ENCODE measurements at regions not wholly inside any gene's neighbourhood (a gene's known extent, or its start where the extent isn't known, plus 50 kb on each side); places are given as distances from the start of the nearest gene placed in this dataset.

DNA sequence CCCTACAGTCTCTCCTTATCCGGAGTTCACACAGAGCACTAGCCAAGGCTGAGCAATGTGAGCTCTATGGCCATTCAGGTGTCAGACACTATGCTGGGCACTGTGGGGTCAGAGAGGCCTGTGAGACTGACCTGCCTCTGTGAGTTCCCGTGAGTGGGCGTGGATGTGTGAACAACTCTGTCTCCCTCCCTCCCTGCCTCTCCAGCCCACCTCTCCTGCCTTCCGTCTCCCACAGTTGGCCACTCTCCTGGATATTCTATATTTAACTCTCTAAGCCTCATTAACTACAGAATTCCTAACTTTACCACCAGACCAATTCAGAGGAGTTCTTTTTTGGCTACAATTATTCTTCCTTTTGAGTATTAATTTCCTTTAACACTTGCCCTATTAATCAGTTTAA is 191.6 kb upstream of the NCAM1 start:
- FAIRE-seq = no peak

DNA sequence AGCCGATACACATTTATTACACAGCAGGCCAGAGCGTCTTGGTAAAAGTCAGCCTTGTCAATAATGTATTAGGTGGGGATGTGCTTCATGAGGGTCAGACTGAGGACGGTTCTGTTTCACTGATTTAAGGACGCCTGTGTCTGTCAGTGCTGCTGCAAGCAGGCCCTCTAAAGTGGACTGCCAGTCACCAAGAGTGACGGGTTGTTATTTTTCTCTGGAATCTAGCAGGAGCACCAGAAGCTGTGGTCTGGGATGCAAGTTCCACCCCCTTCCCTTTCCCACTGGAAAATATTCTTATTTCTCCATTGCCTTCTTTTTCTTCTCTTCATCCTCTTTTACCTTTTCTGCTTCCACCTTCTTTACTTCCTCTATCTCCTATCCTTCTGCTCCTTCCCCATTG is 191.2 kb upstream of the NCAM1 start:
- FAIRE-seq = no peak

DNA sequence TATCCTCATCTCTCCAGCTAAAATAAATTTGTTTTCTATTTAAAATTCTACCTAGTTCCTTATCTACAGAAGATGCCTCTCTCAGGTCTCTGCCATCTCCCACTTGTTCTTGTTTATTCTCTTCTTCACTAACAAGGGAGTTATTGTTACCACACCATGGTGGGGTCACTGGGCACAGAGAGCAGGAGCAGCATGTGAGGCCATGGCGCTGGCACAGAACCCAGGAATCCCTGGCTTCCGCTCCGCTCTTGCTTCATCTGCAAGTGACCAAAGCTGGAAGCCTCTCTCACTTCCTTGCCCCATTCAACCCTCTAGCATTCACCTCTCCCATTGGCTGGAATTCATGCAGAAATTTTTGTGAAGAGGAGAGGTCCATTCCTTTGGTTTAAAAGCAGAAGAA is 190.7 kb upstream of the NCAM1 start:
- FAIRE-seq = no peak

DNA sequence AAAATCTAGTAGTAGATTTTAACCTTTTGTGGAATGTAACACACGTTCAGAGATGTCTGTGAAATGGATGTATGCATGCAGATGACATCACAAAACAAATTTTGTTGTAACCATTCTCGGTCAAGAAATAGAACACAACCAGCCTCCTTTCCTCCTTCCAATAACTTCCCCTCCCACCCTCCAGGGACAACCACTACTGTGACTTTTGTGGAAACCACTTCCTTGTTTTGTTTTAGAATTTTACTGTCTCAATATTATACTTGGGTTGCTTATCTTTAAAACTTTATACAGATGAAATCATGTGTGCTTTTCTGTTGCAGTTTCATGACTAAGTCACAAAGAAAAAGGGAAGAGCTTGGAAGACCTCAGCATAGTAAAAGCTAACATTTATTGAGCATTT is 189.4 kb upstream of the NCAM1 start:
- no peak for FAIRE-seq

DNA sequence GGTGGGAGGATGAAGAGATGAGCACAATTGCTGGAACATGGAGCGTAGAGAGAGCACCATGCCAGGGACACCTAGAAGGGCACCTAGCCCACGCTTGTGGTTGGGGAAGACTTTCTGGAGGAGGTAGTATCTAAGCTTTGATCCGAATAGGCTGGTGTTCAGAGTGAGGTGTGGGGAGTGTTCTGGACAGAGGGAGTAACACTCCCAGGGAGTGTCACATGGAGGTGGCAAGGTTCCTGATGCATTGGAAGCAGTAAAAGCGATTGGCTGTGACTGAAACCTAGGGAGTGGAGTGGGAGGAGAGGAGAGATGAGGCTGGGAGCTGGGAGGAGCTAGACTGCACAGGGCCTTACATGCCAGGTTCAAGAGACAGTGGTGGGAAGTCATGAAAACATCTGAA is 188.0 kb upstream of the NCAM1 start:
- FAIRE-seq = no peak

DNA sequence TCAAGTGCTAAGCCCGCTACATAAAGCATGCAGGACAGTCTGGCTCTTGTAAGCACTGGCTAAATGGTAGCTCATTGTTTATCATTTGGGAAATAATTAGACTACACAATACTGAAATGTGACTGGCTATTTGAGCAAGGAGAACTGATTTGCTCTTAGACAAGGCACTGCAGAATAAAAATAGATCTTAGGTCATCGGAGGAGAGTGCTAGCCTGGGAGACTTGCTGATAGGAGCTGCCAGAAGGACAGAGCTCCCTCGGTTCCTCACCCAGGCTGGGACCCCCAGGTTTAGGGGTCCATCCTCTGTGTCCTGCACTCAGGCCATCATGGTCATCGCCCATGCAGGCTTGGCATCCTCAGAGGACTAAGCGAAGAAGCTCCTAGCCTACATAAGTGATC is 184.4 kb upstream of the NCAM1 start:
- no peak for FAIRE-seq

DNA sequence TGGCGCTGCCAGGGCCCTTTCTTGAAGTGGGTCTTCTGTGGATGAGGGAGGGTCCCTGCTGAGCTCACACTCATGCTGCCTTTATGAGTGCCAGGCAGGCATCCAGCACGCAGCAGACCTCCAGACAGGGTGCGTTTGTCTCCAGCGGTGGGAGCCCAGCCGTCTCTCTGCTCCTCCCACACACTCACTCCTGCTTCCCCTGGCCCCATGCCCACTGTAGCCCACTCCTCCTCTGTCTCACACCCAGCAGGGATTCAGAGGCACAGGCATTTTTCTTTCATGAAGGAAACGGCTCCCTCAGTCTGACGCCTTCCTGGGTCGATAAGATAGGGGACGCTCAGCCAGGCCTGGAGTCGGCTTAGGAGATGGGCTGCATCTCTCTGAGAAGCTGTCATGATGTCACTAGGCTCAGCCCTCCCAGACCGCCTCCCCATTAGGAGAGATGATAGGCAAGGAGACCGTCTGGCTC is 183.9 kb upstream of the NCAM1 start:
- FAIRE-seq = no peak

DNA sequence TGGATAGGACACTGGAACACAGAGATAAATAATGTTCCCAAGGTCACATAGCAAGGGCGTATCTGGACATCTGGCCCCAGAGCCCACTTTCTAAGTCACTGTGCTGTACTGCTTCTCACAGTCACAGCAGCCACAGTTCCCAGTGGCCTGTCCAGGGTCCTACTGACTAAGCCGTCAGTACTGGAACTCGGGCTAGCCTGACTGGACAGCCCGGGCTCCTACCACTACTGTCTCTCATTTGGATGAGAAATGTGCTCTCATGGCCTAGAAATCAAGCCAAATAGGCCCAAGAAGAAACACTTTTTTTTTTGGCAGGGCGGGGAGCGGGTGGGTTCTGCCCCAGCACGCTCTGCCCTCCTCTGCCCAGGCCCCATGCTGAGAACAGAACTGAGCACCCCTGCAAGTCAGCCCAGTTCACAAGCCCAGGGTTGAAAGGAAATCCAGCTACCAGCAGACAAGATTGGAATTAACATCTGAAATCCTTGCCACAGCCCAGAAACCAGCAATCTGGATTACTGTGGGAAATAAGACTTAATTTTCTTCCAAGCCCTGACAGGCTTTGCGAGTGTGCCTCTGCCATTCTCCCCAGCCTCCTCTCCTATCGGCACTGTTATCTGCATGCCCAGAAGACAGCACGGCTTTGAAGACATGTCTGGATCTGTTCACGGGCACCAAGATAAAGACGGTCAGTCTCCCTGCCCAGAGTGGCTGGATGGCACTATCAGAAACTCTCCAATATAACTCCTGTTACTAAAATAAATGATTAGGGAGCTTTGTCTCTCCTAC is 182.9 kb upstream of the NCAM1 start:
- no peak for FAIRE-seq

DNA sequence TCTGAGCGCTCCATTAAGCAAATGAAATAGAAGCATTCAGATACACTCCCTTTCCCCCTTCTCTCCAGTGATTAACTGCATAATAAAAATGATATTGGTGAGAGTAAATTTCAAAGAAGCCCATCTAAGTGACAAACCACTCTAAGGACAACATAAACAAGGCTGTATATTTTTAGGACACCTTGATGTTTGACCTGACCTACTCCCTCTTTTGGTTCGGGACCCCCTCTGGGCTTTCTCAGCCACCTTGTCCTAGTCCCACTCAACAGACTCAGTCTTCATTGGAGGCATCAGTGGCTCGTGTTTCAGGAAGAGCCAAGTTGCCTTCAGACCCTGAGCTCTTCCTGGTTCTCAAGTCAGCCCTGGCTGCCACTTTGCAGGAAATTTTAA is 182.3 kb upstream of the NCAM1 start:
- FAIRE-seq = no peak

DNA sequence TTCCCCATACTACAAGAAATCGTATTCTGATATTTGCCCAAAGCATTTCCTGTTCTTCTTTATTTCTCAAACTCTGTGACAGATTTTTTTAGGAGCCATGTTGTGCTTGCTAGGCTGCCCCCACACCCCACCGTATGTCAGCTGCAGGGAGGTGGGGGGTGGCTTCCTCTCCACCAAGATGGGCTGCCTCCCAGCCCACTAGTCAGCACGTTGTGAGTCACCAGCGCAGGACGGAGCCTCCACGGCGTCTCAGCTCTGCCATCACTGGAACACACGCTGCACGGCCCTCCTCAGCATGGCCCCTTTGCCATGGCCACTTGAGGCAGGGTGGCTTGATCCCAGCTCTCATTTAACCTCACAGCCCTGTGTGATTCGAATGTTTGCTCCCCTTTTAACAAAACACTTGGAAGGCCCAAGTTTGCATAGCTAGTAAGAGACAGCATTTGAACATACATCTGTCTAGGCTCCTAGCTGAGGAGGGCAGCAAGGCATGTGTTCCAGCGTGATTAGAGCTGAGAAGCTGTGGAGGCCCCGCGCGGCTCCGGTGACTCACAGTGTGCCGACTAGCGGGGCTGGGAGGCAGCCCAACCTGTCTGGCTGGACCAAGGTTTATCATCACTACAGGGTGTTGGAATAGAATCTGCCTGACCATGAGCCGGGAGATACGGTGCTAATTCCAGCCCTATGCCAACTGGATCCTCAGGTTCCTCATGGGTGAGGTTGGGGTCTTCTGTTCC is 180.7 kb upstream of the NCAM1 start:
- FAIRE-seq = no peak

DNA sequence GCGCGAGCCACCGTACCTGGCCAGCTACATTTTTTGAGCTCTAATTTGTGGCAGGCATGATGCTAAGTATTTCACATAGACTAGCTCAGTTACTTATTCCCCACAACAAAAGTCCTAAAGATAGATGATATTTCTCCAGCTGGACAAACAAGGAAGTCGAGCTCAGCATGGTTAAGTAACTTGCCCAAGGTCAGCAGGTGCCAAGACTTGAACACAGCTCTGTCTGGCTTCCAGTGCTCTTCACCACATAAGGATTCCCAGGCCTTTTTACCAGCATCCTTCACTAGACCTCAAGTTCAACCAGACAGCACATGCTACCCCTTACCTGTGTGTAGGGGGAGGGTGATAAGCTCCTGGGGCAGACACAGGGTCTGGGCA is 177.3 kb upstream of the NCAM1 start:
- FAIRE-seq = no peak

DNA sequence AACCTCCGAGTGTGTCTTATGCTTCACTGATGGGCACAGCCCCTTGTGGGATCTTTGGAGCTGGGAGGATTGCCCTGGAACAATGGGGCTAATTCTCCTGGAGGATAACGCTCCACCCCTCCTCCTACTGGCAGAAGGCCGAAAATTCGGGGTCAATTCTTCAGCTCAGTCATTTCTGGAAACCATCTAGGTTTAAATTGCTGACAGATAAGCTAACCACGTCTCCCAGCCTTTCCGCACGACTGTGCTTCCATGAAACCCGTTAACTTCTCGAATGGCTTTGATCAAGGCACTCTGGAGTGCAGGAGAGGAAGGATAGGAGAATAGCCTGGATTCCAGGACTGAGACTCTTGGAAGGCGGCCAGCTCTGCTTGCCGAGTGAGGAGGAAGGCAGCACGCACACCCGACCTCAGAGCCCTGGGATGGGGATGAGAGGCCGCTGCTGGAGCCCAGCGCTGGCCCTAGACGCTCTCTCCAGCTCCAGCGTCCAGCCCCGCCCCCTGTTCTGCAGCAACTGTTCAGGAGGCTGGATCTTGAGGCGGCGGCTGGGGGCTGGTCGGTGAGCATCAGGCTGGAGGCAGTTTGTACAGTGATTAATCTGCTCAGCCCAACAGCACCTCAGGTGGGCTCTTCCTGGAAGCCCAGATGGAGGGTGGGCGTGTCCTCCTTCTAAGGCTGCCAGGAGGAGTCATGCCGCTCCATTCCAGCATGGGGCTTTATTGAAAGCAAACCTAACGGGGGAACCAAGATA is 176.7 kb upstream of the NCAM1 start:
- FAIRE-seq = no peak

DNA sequence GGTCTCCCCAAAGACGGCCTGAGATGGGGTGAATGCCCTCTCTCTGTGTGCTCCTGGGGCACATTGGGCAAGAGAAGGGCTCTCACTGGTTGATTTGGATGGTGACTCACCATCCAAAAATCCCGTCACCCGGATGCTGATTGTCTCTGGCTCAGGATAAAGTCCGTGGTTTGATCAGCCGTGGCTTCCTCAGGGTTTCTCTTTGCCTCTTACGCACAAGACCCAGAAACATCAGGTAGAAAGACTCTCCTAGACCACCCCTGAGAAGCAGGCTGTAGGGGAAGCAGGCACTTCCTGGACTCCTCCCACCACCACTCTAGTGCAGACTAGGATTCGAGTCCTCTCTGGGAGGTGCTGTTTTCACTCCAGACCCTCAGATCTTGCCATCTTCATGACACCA is 176.1 kb upstream of the NCAM1 start:
- no peak for FAIRE-seq

DNA sequence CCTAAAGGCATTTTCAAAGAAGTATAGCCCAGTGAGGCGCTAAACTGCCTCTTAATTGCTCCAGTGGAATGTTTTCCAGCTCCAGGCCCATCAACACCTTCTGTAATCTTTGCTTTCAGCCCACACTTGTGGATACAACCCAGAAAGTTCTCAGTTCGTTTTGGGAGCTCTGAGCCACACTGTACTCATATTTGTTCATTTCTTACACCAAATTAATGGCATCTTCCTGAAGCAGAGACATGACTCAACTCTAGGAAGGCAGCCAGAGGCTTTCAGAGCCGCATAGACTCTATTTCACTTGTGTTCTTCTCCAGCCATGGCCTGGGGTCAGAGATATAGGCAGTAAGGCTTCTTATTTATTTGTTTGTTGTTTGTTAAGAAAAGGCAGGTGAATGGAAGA is 175.5 kb upstream of the NCAM1 start:
- no peak for FAIRE-seq

DNA sequence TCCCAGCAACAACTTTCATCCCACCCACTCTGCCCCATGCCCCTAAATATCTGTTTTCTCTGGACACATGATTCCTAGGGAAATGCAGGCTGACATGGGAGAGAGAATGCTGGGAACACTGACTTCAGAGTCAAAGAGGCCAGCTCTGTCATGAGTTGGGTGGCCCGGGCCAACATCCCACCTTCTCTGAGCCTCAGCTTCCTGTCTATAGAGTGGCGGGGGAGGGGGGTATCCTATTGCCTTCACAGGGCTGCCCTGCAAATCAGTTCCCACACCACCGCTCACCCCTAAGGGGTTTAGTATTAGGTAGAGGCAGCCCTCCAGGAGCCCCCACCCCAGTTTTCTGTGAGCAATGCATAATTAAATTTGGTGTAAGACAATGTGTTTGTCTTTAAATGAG is 175.0 kb upstream of the NCAM1 start:
- no peak for FAIRE-seq

DNA sequence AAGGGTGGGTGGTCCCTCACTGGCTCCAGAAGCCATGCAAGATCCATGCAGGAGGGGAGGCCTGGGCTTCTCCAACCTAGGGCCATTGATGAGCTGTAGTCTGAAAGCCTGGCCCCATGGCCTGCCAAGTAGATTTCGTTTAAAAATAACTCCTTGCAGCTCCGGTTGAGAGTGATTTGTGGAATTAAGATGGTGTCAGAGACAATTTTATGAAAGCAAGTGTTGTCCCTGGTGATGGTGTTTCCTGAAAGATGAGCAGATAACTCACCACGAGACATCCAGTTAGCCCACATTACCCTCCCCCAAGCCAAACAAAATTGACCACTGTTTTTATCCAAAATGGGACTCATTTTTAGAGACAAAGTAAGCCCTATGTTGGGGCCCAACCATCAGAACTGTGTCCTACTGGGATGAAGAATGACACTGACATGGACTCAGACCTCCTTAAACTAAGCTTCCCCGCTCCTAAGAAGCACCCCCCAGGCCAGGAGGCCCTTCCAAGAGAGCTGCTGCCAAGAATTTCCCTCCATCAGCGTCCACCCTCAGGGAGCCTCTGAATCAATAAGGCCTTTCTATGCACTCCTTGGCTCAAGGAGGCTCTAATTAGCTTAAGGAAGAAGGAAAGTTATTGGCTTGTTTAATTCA is 174.2 kb upstream of the NCAM1 start:
- FAIRE-seq = no peak

DNA sequence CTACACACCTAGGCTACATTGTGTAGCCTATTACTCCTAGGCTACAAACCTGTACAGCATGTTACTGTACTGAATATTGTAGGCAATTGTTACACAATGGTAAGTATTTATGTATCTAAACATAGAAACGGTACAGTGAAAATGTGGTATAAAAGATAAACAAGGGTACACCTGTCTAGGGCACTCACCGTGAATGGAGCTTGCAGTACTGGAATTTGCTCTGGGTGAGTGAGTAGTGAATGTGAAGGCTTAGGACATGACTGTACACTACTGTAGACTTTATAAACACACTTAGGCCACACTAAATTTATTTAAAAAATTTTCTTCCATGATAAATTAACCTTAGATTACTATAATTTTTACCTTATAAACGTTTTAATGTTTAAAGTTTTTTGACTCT is 171.7 kb upstream of the NCAM1 start:
- FAIRE-seq = no peak

DNA sequence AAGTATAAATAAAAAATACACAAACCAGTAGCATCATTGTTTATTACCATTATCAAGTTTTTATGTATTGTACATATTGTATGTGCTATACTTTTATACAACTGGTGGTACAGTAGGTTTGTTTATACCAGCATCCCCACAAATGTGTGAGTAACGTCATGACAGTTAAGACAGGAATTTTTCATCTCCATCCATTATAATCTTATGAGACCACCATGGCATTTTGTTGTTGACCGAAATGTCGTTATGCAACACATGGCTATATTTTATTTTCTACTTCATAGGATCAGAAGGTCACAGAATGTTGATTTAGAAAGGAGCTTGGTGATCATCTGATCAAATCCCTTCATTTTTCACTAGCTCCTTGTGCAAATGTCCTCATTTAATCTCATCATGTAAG is 170.9 kb upstream of the NCAM1 start:
- FAIRE-seq = no peak

DNA sequence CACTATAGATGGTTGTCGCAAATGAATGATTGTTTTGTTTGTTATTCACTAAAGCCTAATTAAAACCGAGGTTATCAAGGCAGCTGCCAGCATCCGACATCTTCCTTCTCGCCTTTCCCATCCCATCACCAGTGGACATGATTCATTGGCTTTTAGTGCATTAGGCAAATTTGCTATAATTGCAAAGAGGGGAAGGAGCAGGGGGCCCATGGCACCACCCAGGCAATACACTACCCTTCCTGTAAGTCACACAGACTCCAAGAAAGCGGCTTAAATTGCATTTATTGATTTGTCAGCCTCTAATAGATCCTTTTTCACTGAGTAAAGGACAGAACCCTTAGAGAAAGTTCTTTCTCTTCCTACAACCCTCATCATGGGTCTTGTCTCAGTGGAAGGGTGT is 169.2 kb upstream of the NCAM1 start:
- no peak for FAIRE-seq

DNA sequence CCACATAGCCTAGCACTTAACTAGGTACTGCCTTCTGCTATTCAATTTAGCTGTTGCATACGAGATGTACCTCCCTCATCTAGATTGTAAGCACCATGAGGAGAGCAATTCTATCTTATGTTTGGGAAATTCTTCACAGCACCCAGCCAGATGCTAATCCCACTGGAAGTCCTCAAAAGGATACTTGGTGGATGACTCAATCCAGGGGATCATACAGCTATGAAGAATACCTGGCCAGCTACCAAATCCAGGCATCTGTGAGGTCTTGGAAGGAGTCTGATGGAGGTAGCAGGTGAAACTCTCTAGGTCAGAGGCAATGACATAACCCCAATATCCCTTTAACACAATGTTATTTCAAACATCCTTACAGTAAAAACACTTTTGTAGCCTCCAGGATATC is 167.8 kb upstream of the NCAM1 start:
- FAIRE-seq = no peak

DNA sequence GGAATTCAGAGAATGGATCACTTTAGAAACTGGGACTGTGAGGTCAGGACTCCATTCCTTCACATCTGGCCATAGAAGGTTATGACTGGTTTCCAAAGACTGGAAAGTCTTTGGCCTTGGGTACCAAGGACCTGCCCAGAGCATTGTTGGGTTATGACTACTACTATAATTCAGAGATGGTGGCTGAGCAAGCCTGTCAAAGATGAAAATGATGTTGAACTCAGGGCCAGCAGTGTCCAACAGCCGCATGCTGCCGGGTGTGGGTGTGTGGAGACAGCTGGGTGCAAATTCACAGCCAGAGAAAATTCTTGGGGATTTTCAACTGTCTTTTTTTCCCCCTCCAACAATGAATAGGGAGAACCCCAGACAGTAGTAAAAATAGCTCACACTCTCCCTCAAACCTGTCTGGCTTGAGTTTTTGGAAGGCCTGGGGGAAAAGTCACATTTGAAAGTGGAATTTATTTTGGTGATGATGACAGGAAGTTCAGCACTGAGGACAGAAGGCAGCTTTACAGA is 166.8 kb upstream of the NCAM1 start:
- no peak for FAIRE-seq

DNA sequence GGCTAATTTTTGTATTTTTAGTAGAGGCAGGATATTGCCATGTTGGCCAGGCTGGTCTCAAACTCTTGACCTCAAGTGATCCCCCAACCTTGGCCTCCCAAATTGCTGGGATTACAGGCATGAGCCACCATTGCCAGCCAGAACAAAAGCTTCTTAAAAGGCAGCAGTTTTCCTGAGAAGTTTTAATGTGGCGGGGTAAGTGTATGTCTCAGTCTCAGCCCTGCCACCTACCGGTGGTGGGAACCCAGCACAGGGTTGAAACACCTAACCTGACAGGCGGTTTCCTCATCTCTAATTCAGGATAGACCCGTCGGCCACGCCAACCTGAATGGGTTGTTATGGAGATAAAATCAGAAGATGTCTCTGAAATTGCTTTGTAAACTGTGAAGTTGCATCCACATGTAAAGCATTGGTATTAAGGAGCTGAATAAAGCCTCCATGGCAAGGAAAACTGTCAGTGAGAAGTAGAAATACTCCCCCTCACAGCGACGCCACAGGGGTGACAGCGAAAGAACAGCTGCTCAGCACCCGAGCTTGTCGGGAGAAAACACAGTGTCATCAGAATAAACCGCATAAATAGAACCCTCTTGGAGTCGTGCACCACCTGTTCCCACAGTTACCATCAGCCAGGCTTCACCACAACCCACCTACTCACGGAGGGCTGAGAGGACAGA is 165.9 kb upstream of the NCAM1 start:
- no peak for FAIRE-seq
